GM18951 (cell line): ENCODE measurements at regions not wholly inside any gene's neighbourhood (a gene's known extent, or its start where the extent isn't known, plus 50 kb on each side); places are given as distances from the start of the nearest gene placed in this dataset.

Source experiments
- POLR2A ChIP-seq: IDR thresholded peaks from 4 replicates; pipeline ENCODE4 v1.6.1; 2011; ENCODE audit warnings: mild to moderate bottlenecking; ENCODE audit not compliant: insufficient read length, insufficient read depth; ENCODE audit errors: extremely low read depth
- in situ Hi-C: fragments of 300-500 bp; cut with MboI; formaldehyde crosslinking; loops from one replicate; pipeline ENCODE4 v1.12.0; 2022; ENCODE audit warnings: low sequenced_read_pairs, mixed read lengths, inconsistent platforms; ENCODE audit not compliant: unreplicated experiment

DNA sequence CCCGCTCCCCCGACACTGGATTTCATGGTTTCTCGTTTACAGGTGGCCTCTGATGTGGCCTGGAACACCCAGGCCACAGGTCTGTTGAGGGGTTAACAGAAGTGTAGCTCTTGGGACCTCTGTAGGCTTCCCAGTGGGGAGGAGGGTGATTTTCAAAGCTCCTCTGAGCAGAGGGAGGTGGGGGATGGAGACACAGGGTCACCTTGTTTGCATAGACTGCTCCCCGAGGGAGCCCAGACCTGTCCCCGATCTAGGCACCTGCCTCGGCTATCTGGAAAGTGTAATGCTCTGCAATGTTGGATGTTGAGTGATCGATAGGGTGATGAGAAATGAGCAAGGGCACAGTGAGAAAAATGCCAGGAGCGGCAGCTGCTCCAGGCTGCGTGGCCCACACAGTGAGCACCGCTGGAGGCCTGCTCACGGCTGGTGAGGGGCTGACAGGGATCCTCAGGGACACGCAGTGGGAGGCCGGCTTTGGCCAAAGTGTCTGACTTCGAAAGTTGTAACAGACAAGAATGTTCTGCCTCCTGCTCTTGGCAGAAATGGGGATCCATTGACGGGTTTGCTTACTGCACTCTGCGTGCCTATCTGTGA is 594.1 kb downstream of the BRD1 start:
- in situ Hi-C loops: no loop called here
- TF ChIP-seq POLR2A: no peak

GRCh38 chr22:49232319-49233067 is 595.2 kb downstream of the BRD1 start:
- no peak for TF ChIP-seq POLR2A
- in situ Hi-C loops: no loop called here

DNA sequence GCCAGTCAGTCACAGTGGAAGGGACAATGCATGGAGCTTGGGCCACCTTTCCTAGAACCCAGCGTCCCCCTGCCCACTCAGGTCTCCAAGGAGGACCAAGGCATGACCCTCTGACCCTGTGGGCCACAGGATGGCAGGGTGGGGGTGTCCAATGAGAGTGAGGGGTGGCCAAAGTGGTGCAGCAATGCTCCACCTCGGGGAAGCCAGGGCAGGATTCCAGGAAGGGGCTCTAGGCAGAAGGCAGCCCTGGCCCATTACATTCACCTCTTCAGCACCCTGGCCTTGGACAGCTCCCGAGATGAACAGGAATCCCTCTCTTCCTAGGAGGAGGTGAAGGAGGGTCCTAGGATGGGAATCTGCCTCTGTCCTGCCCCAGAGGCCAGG is 597.5 kb downstream of the BRD1 start:
- no peak for TF ChIP-seq POLR2A
- in situ Hi-C loops: no loop called here

DNA sequence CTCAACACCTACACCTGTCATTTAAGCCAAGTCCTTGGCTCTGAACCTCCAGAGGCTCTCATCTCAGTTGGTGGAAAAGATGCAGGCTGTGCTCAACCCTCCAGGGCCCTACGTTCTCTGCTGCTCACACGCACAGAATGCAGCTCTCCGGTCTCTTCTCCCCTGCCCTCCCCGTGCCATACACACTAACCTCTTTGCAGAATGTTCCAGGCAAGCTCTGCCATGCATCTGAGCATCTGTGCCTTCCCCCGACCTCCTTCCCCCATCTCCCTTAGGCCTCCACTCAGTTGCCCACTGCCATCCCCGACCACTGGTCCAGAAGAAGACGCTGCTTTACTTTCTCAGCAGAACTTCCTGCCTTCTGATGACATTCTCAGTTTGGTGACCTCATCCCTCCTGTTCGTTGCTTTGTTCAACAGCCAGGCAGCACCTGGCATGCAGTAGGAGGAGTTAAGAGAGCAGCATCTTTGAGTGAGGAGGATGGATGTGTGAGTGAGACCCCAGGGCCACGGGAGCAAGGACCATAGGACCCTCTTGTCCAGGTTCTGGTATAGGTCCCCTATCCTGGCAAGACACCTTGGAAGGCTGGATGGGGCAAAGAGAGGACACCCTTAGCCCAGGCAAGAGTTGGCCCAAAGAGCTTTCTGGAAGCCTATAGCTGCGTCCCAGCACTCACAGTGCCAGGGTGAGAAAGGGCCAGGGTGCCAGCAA is 598.0 kb downstream of the BRD1 start:
- in situ Hi-C loops: no loop called here
- TF ChIP-seq POLR2A: no peak

GRCh38 chr22:49228431-49229037 is 599.1 kb downstream of the BRD1 start:
- in situ Hi-C loops: no loop called here
- TF ChIP-seq POLR2A: no peak

- TF ChIP-seq POLR2A: no peak
- in situ Hi-C loops: no loop called here
Measured at GRCh38 chr22:49227670-49228069, 600.0 kb downstream of the BRD1 start.

GRCh38 chr22:49226096-49226495 is 601.6 kb downstream of the BRD1 start:
- TF ChIP-seq POLR2A: no peak
- in situ Hi-C loops: no loop called here

DNA sequence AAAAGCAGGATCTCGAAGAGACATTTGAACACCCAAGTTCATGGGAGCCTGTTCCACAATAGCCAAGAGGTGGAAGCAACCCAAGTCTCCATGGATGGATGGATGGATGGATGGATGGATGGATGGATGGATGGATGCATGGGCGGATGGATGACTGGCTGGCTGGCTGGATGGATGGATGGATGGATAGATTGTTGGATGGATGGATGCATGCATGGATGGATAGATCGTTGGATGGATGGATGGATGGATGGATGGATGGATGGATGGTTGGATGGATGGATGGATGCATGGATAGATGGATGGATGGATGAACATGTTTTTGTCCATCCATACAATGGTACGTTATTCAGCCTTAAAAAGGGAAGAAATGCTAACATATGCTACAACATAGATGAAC is 603.4 kb downstream of the BRD1 start:
- TF ChIP-seq POLR2A: no peak
- in situ Hi-C loops: no loop called here

- in situ Hi-C loops: no loop called here
- no peak for TF ChIP-seq POLR2A
Measured at GRCh38 chr22:49218142-49218541, 609.5 kb downstream of the BRD1 start.

GRCh38 chr22:49216579-49216978 is 611.1 kb downstream of the BRD1 start:
- in situ Hi-C loops: no loop called here
- TF ChIP-seq POLR2A: no peak

GRCh38 chr22:49215840-49216239 is 611.8 kb downstream of the BRD1 start:
- in situ Hi-C loops: no loop called here
- TF ChIP-seq POLR2A: no peak

GRCh38 chr22:49214976-49215375 is 612.7 kb downstream of the BRD1 start:
- in situ Hi-C loops: no loop called here
- TF ChIP-seq POLR2A: no peak

DNA sequence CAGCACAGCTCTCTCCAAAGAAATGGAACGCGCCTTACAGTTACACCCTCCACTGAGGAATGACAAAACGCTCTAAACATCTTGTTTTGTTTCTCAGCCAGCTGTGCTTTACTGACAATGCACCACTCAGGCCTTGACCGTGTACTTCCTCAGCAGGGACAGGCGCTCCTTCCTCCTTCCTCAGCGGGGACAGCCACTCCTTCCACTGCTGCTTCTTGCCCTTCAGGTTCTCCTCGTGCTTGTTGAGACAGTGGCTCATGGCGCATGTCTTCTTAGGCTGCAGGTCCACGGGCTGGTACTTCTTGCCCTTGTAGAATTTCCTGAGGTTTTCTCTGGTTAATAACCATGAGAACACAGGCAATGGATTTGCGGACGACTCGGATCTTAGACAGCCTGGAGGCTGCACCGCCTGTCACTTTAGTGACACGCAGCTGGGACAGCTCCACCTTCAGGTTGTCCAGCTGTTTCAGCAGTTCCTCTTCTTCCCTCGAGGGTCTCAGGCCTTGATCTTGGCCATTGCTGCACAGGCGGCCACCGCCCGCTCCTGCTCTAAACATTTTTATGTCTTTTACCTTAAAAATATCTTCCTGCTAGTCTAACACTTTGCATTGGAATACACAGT is 613.8 kb downstream of the BRD1 start:
- in situ Hi-C loops: no loop called here
- no peak for TF ChIP-seq POLR2A
